SK-N-SH treated with all-trans-retinoic acid at 6 μM for 48 hours (cell line): ENCODE measurements at regions not wholly inside any gene's neighbourhood (a gene's known extent, or its start where the extent isn't known, plus 50 kb on each side); places are given as distances from the start of the nearest gene placed in this dataset.

ENCODE experiments used
- ATAC-seq: fragments of 200-7000 bp; cut with Tn5 transposase; 3 replicates; pipeline ENCODE4 v1.9.1; 2020; ENCODE audit warnings: mild to moderate bottlenecking, moderate library complexity
- ARNTL ChIP-seq: fragments of 450-650 bp; formaldehyde crosslinking; IDR thresholded peaks from 2 replicates; pipeline ENCODE4 v1.5.0; 2020; ENCODE audit warnings: low read depth, mild to moderate bottlenecking, moderate library complexity, borderline replicate concordance
- BACH2 ChIP-seq: fragments of 250-450 bp; sonication (Bioruptor Pico); IDR thresholded peaks from 2 replicates; pipeline ENCODE4 v1.9.0; 2021; ENCODE audit warnings: mild to moderate bottlenecking, borderline replicate concordance
- CREB5 ChIP-seq: fragments of 250-450 bp; sonication (Bioruptor Pico); IDR thresholded peaks from 2 replicates; pipeline ENCODE4 v1.5.1; 2020; ENCODE audit warnings: low read depth, mild to moderate bottlenecking, moderate library complexity
- CSDC2 ChIP-seq: fragments of 250-450 bp; sonication (Bioruptor Pico); IDR thresholded peaks from 2 replicates; pipeline ENCODE4 v1.5.0; 2020; ENCODE audit warnings: mild to moderate bottlenecking, moderate library complexity
- CSRNP3 ChIP-seq: fragments of 250-450 bp; sonication (Bioruptor Pico); IDR thresholded peaks from 2 replicates; pipeline ENCODE4 v1.5.1; 2021; ENCODE audit warnings: mild to moderate bottlenecking, moderate library complexity
- ESRRG ChIP-seq: fragments of 250-450 bp; sonication (Bioruptor Pico); IDR thresholded peaks from 2 replicates; pipeline ENCODE4 v1.6.1; 2021; ENCODE audit warnings: mild to moderate bottlenecking
- GLIS3 ChIP-seq: fragments of 250-450 bp; sonication (Bioruptor Pico); IDR thresholded peaks from 2 replicates; pipeline ENCODE4 v1.5.0; 2020; ENCODE audit warnings: mild to moderate bottlenecking, moderate library complexity
- ISL1 ChIP-seq: fragments of 250-450 bp; sonication (Bioruptor Pico); IDR thresholded peaks from 2 replicates; pipeline ENCODE4 v2.1.2; 2022; ENCODE audit warnings: mild to moderate bottlenecking, moderate library complexity
- OSR1 ChIP-seq: fragments of 250-450 bp; sonication (Bioruptor Pico); IDR thresholded peaks from 2 replicates; pipeline ENCODE4 v1.8.0; 2022; ENCODE audit warnings: moderate library complexity, mild to moderate bottlenecking, inconsistent platforms
- PATZ1 ChIP-seq: fragments of 250-450 bp; sonication (Bioruptor Pico); IDR thresholded peaks from 2 replicates; pipeline ENCODE4 v1.8.0; 2020; ENCODE audit warnings: mild to moderate bottlenecking, moderate library complexity, borderline replicate concordance
- POU6F1 ChIP-seq: fragments of 250-450 bp; sonication (Bioruptor Pico); IDR thresholded peaks from 2 replicates; pipeline ENCODE4 v1.8.0; 2021; ENCODE audit warnings: low read depth, mild to moderate bottlenecking, moderate library complexity, borderline replicate concordance
- PPARA ChIP-seq: fragments of 250-450 bp; sonication (Bioruptor Pico); IDR thresholded peaks from 2 replicates; pipeline ENCODE4 v1.5.0; 2020; ENCODE audit warnings: mild to moderate bottlenecking, borderline replicate concordance
- RARB ChIP-seq: fragments of 250-450 bp; sonication (Bioruptor Pico); IDR thresholded peaks from 2 replicates; pipeline ENCODE4 v1.8.0; 2021; ENCODE audit warnings: mild to moderate bottlenecking, moderate library complexity
- SNAI2 ChIP-seq: fragments of 250-450 bp; sonication (Bioruptor Pico); IDR thresholded peaks from 2 replicates; pipeline ENCODE4 v1.5.0; 2020; ENCODE audit warnings: mild to moderate bottlenecking, moderate library complexity
- TCF4 ChIP-seq: fragments of 250-450 bp; sonication (Bioruptor Pico); IDR thresholded peaks from 2 replicates; pipeline ENCODE4 v1.8.0; 2021; ENCODE audit warnings: mild to moderate bottlenecking, moderate library complexity, borderline replicate concordance
- TOX ChIP-seq: fragments of 250-450 bp; sonication (Bioruptor Pico); IDR thresholded peaks from 2 replicates; pipeline ENCODE4 v1.8.0; 2021; ENCODE audit warnings: mild to moderate bottlenecking, moderate library complexity, borderline replicate concordance
- TSHZ2 ChIP-seq: fragments of 250-450 bp; sonication (Bioruptor Pico); IDR thresholded peaks from 2 replicates; pipeline ENCODE4 v1.5.0; 2020; ENCODE audit warnings: mild to moderate bottlenecking, moderate library complexity
- ZC3H10 ChIP-seq: fragments of 250-450 bp; sonication (Bioruptor Pico); IDR thresholded peaks from 2 replicates; pipeline ENCODE4 v1.5.1; 2021; ENCODE audit warnings: mild to moderate bottlenecking, moderate library complexity
- ZFP3 ChIP-seq: fragments of 250-450 bp; sonication (Bioruptor Pico); IDR thresholded peaks from 2 replicates; pipeline ENCODE4 v1.5.0; 2020; ENCODE audit warnings: mild to moderate bottlenecking, moderate library complexity
- ZNF70 ChIP-seq: fragments of 450-650 bp; formaldehyde crosslinking; IDR thresholded peaks from 2 replicates; pipeline ENCODE4 v1.5.0; 2020; ENCODE audit warnings: mild to moderate bottlenecking, moderate library complexity
- ZNF8 ChIP-seq: fragments of 450-650 bp; formaldehyde crosslinking; IDR thresholded peaks from 2 replicates; pipeline ENCODE4 v1.5.0; 2020; ENCODE audit warnings: mild to moderate bottlenecking, moderate library complexity

DNA sequence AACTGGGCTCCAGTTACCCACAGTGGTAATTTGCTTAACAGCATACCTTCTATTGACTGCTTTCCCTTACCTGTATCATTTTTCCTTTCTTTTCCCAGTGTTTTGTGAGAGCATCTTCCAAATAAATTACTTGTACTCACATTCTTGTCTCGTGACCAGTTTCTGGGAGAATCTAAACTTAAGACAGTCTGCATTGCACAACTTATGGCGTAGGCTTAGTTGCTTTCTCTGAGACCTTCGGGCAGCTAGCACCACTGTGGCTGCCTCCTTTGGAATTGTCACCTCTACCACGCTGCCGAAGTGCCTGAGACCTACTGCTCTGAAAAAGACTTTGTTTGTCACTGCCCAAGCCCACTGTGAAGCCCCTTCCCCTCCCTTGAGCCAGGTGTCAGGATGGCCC, 188.1 kb upstream of the BMP2 start:
- no peak for TF ChIP-seq CREB5 (CRISPR knock-in tag)
- TF ChIP-seq PATZ1 (CRISPR knock-in tag): no peak
- no peak for TF ChIP-seq BACH2
- TF ChIP-seq PPARA (CRISPR knock-in tag): no peak
- TF ChIP-seq TSHZ2 (CRISPR knock-in tag): no peak
- no peak for TF ChIP-seq SNAI2
- TF ChIP-seq ZC3H10 (CRISPR knock-in tag): no peak
- TF ChIP-seq GLIS3 (CRISPR knock-in tag): no peak
- TF ChIP-seq CSDC2 (CRISPR knock-in tag): no peak
- no peak for TF ChIP-seq RARB
- no peak for TF ChIP-seq TOX (CRISPR knock-in tag)
- TF ChIP-seq ARNTL: no peak
- no peak for TF ChIP-seq POU6F1
- no peak for TF ChIP-seq ISL1 (CRISPR knock-in tag)
- no peak for TF ChIP-seq ZNF8 (CRISPR knock-in tag)
- no peak for TF ChIP-seq OSR1
- no peak for TF ChIP-seq ZFP3 (CRISPR knock-in tag)
- TF ChIP-seq ESRRG (CRISPR knock-in tag): no peak
- no peak for TF ChIP-seq CSRNP3 (CRISPR knock-in tag)
- TF ChIP-seq TCF4: no peak
- TF ChIP-seq, all 23 proteins: peak for 0
- no peak for ATAC-seq

DNA sequence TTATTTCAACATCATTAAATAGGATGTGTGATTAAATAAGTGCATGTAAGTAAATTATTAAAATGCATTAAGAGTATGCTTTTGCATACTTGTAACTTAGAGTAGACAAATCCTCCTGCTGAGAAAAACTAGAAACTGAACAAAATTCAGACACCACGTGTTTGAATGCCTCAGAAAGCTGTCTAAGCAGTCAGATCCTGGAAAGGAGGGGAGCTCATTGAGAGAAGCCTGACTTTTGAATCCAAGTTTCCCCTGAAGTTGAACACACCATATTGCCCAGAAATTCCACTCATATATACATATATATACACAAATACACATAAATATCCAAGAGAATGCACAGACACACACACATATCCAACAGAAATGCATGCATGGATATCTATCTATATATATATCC, 190.0 kb upstream of the BMP2 start:
- TF ChIP-seq BACH2: no peak
- no peak for TF ChIP-seq ZNF70 (CRISPR knock-in tag)
- TF ChIP-seq PPARA (CRISPR knock-in tag): no peak
- TF ChIP-seq CREB5 (CRISPR knock-in tag): no peak
- no peak for TF ChIP-seq CSDC2 (CRISPR knock-in tag)
- TF ChIP-seq ISL1 (CRISPR knock-in tag): no peak
- no peak for TF ChIP-seq TOX (CRISPR knock-in tag)
- no peak for TF ChIP-seq ZC3H10 (CRISPR knock-in tag)
- no peak for TF ChIP-seq TSHZ2 (CRISPR knock-in tag)
- no peak for TF ChIP-seq RARB
- TF ChIP-seq, all 23 proteins: peak for 0
- no peak for ATAC-seq
